GM12878 (cell line): ENCODE measurements at regions not wholly inside any gene's neighbourhood (a gene's known extent, or its start where the extent isn't known, plus 50 kb on each side); places are given as distances from the start of the nearest gene placed in this dataset.

Experiments used
- CBX3 ChIP-seq: fragments of 200-600 bp; sonication (generic); IDR thresholded peaks from 2 replicates; pipeline ENCODE4 v1.6.1; 2016; ENCODE audit warnings: low read depth, borderline replicate concordance
- CHD2 ChIP-seq: IDR thresholded peaks from 2 replicates; pipeline ENCODE4 v1.6.1; 2011; ENCODE audit warnings: low read depth, low read length, improper control_type of control experiment, borderline replicate concordance
- EZH2 ChIP-seq: IDR thresholded peaks from 2 replicates; pipeline ENCODE4 v1.6.1; 2012; ENCODE audit warnings: low read depth, mild to moderate bottlenecking, control low read depth, inconsistent platforms, low read length, borderline replicate concordance; ENCODE audit not compliant: control insufficient read depth
- GABPA ChIP-seq: IDR thresholded peaks from 2 replicates; pipeline ENCODE4 v1.6.1; 2014; ENCODE audit warnings: antibody characterized with exemption, low read depth, mild to moderate bottlenecking, inconsistent platforms
- MTA3 ChIP-seq: IDR thresholded peaks from 2 replicates; pipeline ENCODE4 v1.6.1; 2012; ENCODE audit warnings: low read length, inconsistent platforms, borderline replicate concordance
- NFIC ChIP-seq: IDR thresholded peaks from 2 replicates; pipeline ENCODE4 v1.6.1; 2012; ENCODE audit warnings: low read depth, mild to moderate bottlenecking, inconsistent platforms, low read length, moderate library complexity
- NFXL1 ChIP-seq: fragments of 450-650 bp; IDR thresholded peaks from 2 replicates; pipeline ENCODE4 v1.6.1; 2017; ENCODE audit warnings: antibody characterized with exemption, mild to moderate bottlenecking, borderline replicate concordance
- SPI1 ChIP-seq: IDR thresholded peaks from 2 replicates; pipeline ENCODE4 v1.6.1; 2011; ENCODE audit warnings: low read depth, mild to moderate bottlenecking, low read length, moderate library complexity, borderline replicate concordance; ENCODE audit not compliant: insufficient read depth
- SREBF2 ChIP-seq: IDR thresholded peaks from 2 replicates; pipeline ENCODE4 v1.6.1; 2012; ENCODE audit warnings: mild to moderate bottlenecking, low read length
- TF ChIP-seq, protein P1 (sequence below): fragments of 450-650 bp; IDR thresholded peaks from 2 replicates; pipeline ENCODE4 v1.6.1; 2017; ENCODE audit warnings: borderline replicate concordance
- TF ChIP-seq, protein P2 (sequence below): fragments of 450-650 bp; IDR thresholded peaks from 2 replicates; pipeline ENCODE4 v1.6.1; 2017; ENCODE audit warnings: mild to moderate bottlenecking
- TF ChIP-seq, protein P3 (sequence below), 3 experiments: IDR thresholded peaks in 2 of 3; conservative IDR thresholded peaks in 1 of 3; 2 replicates each; pipeline ENCODE4 v1.5.1; 2011; ENCODE audit warnings: low read depth in 3 of 3, low read length in 3 of 3, mild to moderate bottlenecking in 3 of 3, control low read depth in 2 of 3, moderate library complexity in 2 of 3, inconsistent platforms in 1 of 3, mixed read lengths in 1 of 3; ENCODE audit not compliant: control insufficient read depth in 2 of 3, insufficient read depth in 1 of 3; ENCODE audit errors: extremely low read depth in 1 of 3

- no peak for TF ChIP-seq SREBF2
- TF ChIP-seq CBX3: no peak
- TF ChIP-seq EZH2: no peak
- TF ChIP-seq, protein P1, sequence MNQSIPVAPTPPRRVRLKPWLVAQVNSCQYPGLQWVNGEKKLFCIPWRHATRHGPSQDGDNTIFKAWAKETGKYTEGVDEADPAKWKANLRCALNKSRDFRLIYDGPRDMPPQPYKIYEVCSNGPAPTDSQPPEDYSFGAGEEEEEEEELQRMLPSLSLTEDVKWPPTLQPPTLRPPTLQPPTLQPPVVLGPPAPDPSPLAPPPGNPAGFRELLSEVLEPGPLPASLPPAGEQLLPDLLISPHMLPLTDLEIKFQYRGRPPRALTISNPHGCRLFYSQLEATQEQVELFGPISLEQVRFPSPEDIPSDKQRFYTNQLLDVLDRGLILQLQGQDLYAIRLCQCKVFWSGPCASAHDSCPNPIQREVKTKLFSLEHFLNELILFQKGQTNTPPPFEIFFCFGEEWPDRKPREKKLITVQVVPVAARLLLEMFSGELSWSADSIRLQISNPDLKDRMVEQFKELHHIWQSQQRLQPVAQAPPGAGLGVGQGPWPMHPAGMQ: no peak
- TF ChIP-seq CHD2: no peak
- TF ChIP-seq, protein P2, sequence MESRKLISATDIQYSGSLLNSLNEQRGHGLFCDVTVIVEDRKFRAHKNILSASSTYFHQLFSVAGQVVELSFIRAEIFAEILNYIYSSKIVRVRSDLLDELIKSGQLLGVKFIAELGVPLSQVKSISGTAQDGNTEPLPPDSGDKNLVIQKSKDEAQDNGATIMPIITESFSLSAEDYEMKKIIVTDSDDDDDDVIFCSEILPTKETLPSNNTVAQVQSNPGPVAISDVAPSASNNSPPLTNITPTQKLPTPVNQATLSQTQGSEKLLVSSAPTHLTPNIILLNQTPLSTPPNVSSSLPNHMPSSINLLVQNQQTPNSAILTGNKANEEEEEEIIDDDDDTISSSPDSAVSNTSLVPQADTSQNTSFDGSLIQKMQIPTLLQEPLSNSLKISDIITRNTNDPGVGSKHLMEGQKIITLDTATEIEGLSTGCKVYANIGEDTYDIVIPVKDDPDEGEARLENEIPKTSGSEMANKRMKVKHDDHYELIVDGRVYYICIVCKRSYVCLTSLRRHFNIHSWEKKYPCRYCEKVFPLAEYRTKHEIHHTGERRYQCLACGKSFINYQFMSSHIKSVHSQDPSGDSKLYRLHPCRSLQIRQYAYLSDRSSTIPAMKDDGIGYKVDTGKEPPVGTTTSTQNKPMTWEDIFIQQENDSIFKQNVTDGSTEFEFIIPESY: no peak
- TF ChIP-seq, protein P3, sequence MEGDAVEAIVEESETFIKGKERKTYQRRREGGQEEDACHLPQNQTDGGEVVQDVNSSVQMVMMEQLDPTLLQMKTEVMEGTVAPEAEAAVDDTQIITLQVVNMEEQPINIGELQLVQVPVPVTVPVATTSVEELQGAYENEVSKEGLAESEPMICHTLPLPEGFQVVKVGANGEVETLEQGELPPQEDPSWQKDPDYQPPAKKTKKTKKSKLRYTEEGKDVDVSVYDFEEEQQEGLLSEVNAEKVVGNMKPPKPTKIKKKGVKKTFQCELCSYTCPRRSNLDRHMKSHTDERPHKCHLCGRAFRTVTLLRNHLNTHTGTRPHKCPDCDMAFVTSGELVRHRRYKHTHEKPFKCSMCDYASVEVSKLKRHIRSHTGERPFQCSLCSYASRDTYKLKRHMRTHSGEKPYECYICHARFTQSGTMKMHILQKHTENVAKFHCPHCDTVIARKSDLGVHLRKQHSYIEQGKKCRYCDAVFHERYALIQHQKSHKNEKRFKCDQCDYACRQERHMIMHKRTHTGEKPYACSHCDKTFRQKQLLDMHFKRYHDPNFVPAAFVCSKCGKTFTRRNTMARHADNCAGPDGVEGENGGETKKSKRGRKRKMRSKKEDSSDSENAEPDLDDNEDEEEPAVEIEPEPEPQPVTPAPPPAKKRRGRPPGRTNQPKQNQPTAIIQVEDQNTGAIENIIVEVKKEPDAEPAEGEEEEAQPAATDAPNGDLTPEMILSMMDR (IDR thresholded peaks at IDR 0.05 in 2 of 3, conservative IDR thresholded peaks at IDR 0.05 in 1 of 3; ENCODE audit: control insufficient read depth in 2 of 3, extremely low read depth in 1 of 3, insufficient read depth in 1 of 3, low read depth in 3 of 3, low read length in 3 of 3): no peak
- no peak for TF ChIP-seq MTA3
- no peak for TF ChIP-seq NFXL1
- TF ChIP-seq NFIC: no peak
- no peak for TF ChIP-seq GABPA
- TF ChIP-seq SPI1: no peak
Observed at GRCh38 chr16:76162046-76162445, 115.2 kb upstream of the CNTNAP4 start.
